Renal cortical epithelial cell (primary cell): ENCODE measurements at regions not wholly inside any gene's neighbourhood (a gene's known extent, or its start where the extent isn't known, plus 50 kb on each side); places are given as distances from the start of the nearest gene placed in this dataset.
"Not testable (repeated sequence)": the region's sequence is repeated elsewhere in the genome, so short reads cannot be mapped to it uniquely, and the experiment has no call there.

ENCODE experiments used
- DNase-seq: peaks from one replicate; pipeline ENCODE4 v3.0.0-alpha.2; 2011; ENCODE audit warnings: low read depth

DNA sequence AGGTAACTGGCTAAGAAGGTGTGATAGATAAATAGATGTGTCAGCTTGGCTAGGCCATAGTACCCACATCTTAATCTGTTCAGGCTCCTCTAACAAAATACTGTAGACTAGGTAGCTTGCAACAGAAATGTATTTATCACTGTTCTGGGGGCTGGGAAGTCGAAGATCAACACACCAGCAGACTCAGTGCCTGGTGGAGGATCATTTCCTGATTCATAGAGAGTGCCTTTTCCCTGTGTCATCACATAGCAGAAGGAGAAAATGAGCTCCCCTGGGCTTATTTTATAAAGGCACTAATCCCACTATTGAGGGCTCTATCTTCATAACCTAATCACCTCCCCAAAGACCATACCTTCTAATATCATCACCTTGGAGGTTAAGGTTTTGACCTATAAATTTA lies 532.7 kb upstream of the OLFM3 start:
- DNase-seq = no peak

DNA sequence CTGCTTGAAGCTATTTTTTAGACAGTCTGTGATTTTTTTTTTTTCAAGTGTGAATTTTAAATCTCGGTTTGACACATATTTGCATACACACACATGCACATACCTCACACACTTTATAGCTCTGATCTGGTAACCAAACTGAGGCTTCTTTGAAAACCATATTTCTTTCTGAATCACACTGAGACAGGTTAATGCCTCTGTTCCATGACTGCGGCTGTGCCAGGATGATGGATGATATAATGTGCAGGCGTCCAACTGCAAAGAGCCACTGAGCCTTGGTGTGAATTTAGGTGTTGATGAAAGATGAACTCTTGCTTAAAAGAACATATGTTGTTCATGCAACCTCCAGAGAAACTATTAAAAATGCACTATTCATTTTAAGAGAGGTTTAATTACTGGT lies 504.0 kb upstream of the OLFM3 start:
- no peak for DNase-seq

DNA sequence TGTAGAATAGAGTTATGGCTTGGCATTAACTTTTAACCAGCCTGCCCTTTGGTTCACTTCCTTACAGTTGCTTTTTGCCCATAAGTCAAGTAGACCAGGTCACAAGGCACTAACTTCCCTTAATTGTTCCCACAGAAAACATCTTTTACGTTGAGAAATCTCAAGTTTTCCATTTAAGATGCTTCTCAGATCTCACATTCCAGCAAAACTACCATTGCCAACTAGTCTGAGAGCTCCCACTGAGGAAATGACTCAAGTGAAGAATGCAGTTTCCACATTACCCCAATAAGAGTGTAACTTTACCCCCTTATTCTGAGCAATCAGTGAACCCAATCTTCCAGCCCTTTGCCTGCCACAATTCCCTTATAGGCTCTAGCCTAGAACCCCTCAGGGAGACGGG lies 502.2 kb upstream of the OLFM3 start:
- no peak for DNase-seq

DNA sequence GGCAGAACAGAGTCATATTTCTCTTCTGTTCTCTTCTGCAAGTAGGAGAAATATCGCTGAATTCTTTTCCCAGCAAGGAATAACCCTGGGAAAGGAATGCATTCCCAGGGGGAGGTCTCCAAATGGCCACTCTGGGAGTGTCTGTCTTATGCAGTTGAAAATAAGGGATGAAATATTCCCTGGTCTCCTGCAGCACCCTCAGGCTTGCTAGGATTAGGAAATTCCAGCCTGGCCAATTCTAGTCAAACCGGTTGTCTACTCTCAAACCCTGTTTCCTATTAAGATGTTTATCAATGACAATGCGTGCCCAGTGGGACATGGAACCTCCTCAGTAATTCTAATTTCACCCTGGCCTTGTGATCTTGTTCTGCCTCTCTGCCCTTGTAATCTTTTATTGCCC lies 501.1 kb upstream of the OLFM3 start:
- DNase-seq = not testable (repeated sequence)

DNA sequence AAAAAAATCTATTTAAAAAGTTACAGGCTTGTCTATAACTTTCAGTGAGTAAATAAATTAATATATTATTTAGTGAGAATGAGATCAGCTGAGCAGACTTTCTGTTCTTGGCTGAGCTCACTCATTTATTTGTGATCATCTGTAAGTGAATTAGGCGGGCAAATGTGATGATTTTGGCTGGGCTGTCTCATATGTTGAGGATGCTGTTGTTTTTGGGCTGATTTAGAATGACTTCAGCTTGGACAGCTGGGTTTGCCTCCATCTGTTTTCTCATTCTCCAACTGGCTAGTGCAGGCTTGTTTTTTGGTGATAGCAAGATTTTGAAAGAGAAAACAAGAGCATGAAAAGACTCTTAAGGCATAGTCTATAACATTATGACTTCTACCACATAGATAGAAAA lies 475.8 kb upstream of the OLFM3 start:
- DNase-seq = no peak

DNA sequence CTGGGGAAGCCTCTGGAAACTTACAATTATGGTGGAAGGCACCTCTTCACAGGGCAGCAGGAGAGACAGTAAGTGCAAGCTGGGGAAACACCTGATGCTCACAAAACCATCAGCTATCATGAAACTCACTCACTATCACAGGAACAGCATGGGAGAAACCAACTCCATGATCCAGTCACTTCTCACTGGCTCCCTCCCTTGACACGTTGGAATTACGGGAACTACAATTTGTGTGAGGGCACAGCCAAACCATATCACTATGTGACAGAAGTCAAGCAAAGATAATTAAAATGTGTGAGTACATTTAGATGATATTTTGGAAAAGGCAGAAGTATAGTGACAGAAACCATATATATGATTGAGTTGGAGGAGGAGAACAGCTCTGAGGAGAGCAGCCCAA lies 474.0 kb upstream of the OLFM3 start:
- no peak for DNase-seq

DNA sequence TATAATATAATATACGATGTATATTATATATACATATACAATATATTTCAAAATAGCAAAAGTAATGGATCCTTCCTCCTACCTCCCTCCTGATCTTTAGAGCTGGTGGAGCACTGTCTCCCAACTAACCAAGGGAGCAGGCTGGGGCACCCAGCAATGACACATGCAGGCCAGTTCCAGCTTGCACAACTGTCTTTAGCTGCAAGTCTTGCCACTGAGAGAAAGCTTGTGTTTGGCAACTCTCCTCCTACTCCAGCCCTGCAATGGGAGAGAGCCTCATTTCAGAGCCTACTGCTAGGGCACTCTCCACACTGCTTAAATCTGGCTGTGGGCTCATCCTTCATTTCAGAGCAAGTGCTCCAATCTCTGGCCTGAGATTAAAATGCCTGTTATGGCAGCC lies 469.8 kb upstream of the OLFM3 start:
- no peak for DNase-seq

DNA sequence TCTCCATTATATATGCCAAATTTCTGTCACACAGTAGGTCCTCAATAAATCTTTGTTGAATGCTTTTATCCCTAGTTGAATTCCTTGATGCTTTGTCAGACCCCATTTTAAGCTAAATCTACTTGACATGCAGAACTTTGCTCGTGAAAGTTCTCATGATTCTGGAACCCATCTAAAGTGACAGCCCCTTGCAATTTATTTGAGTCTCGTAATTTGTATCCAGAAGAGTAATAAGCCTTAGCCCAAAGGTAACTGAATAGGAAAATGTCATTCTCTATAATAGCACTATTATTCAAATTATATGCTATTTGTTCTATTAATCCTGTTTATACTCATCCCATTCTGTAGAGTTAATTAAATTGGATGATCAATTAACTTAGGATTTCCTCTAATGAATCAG lies 466.6 kb upstream of the OLFM3 start:
- no peak for DNase-seq

DNA sequence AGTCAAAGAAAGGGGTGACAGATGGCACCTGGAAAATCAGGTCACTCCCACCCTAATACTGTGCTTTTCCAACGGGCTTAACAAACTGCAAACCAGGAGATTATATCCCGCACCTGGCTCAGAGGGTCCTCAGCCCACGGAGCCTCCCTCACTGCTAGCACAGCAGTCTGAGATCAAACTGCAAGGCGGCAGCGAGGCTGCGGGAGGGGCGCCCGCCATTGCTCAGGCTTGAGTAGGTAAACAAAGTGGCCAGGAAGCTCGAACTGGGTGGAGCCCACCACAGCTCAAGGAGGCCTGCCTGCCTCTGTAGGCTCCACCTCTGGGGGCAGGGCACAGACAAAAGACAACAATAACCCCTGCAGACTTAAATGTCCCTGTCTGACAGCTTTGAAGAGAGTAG lies 445.6 kb upstream of the OLFM3 start:
- DNase-seq = not testable (repeated sequence)

DNA sequence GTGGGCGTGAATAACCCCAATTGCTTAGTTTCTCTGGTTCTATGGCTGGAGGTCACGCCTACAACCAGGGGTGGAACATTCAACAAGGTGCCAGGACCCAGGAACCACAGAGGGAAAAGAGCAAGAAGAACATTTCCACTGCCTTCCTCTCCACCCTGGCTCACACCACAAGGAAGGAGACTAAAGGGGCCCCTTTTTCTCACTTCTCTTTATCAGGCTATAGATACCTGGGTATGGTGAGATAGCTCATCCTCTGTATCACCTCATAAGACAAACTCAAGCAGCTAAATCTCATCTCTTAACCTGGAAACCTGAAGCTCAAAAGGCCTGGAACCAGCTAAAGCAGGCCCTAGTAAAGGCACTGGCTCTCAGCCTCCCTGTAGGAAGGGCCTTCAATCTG lies 438.8 kb upstream of the OLFM3 start:
- DNase-seq = no peak

DNA sequence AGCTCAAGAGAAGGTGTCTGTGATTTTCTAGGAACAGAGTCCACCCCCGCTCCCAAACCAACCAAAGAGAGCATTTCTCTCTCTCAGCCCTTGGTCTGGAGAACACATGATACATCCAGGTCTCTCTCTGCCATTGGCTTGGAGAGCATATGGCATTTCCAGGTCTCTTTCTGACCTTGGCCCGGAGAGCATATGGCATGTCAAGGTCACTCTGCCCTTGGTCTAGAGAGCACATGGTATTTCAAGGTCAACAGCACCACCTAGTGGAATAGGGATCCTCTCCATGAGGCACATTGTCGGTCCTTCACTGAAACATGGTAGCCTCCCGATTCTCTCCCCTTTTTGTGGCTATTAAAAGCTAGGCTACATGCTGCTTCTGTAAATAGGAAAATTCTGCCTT lies 437.7 kb upstream of the OLFM3 start:
- no peak for DNase-seq

DNA sequence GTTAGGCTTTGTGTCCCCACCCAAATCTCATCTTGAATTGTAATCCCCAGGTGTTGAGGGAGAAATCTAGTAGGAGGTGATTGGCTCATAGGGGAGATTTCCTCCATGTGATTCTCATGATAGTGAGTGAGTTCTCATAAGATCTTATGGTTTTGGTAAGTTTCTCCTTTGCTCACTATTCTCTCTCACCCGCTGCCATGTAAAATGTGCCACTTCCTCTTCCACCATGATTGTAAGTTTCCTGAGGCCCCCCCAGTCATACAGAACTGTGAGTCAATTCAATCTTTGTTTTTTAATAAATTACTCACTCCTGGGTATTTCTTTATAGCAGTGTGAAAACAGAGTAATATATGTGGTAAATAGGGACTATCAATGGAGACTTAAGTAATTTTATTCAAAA lies 434.5 kb upstream of the OLFM3 start:
- no peak for DNase-seq

DNA sequence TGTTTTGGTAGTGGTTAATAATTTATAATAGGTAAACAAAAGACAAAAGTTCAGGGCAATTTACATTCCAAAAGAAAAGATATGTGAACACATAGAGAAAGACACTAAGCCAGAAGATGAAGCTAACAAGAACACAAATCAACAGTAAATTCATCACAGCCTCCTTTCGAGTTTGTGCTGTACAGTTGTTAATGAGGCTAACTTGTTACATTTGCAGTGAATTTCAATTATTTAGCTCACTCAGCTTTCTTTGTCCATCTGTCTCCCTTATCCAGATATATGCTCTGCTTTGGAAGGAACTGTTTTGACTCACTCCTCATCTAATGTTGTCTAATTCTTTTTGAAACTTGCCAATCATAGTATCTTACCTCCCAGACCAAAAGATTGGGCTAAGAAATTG lies 423.3 kb upstream of the OLFM3 start:
- no peak for DNase-seq
